NCI-H1105 treated with DMSO at 0.1 percent for 48 hours (cell line): ENCODE measurements at regions not wholly inside any gene's neighbourhood (a gene's known extent, or its start where the extent isn't known, plus 50 kb on each side); places are given as distances from the start of the nearest gene placed in this dataset.

Experiments used
- DNase-seq: peaks from one replicate; lab custom pipeline; 2025; lab: John Stamatoyannopoulos, UW

- DNase-seq: no peak
Observed at GRCh38 chr6:1201547-1202200, 110.2 kb upstream of the FOXQ1 start.

- no peak for DNase-seq
Observed at GRCh38 chr6:1200409-1201101, 111.3 kb upstream of the FOXQ1 start.

GRCh38 chr6:1200081-1200408, 111.9 kb upstream of the FOXQ1 start:
- DNase-seq: no peak

GRCh38 chr6:1197309-1197708, 114.6 kb upstream of the FOXQ1 start:
- peak; percentile 7 for DNase-seq

- DNase-seq: no peak
Observed at GRCh38 chr6:1191141-1191630, 120.7 kb upstream of the FOXQ1 start.

- DNase-seq: no peak
Observed at GRCh38 chr6:1190366-1190765, 121.5 kb upstream of the FOXQ1 start.

GRCh38 chr6:1188199-1188598, 123.7 kb upstream of the FOXQ1 start:
- no peak for DNase-seq

GRCh38 chr6:1187293-1188131, 124.4 kb upstream of the FOXQ1 start:
- DNase-seq: no peak

GRCh38 chr6:1184318-1184717, 127.6 kb upstream of the FOXQ1 start:
- no peak for DNase-seq

- no peak for DNase-seq
Observed at GRCh38 chr6:1182722-1183521, 129.0 kb upstream of the FOXQ1 start.

- DNase-seq: no peak
Observed at GRCh38 chr6:1181939-1182605, 129.8 kb upstream of the FOXQ1 start.

GRCh38 chr6:1179571-1180459, 132.1 kb upstream of the FOXQ1 start:
- no peak for DNase-seq

- no peak for DNase-seq
Observed at GRCh38 chr6:1178590-1178989, 133.3 kb upstream of the FOXQ1 start.

- DNase-seq: no peak
Observed at GRCh38 chr6:1176567-1176966, 135.3 kb upstream of the FOXQ1 start.

- no peak for DNase-seq
Observed at GRCh38 chr6:1175877-1176276, 136.0 kb upstream of the FOXQ1 start.

GRCh38 chr6:1170794-1171193, 141.1 kb upstream of the FOXQ1 start:
- peak; percentile 86 for DNase-seq

GRCh38 chr6:1164600-1164999, 147.3 kb upstream of the FOXQ1 start:
- DNase-seq: no peak

GRCh38 chr6:1163501-1163900, 148.4 kb upstream of the FOXQ1 start:
- DNase-seq: no peak

- DNase-seq: no peak
Observed at GRCh38 chr6:1162367-1163275, 149.3 kb upstream of the FOXQ1 start.
